MCF 10A (cell line): ENCODE measurements at regions not wholly inside any gene's neighbourhood (a gene's known extent, or its start where the extent isn't known, plus 50 kb on each side); places are given as distances from the start of the nearest gene placed in this dataset.
A peak's percentile ranks its signal among the peaks of the same experiment; 100 is the strongest.
"Not testable (repeated sequence)": the region's sequence is repeated elsewhere in the genome, so short reads cannot be mapped to it uniquely, and the experiment has no call there.

Experiments used
- BruUV-seq: library from RNA; stranded (reverse); fragments of 400-500 nt; replicated peaks from 2 replicates; lab custom pipeline; 2021; lab: Mats Ljungman, UMichigan
- CTCF ChIA-PET: fragments of 300-600 bp; sonication (Branson Sonifier 250); formaldehyde crosslinking; extraction: SDS; loops from one replicate; lab custom pipeline; 2021; ENCODE audit warnings: antibody characterized with exemption, inconsistent platforms; lab: Yijun Ruan, JAX
- POLR2A ChIA-PET: fragments of 300-600, 350-650 bp; sonication (Branson Sonifier 250); formaldehyde crosslinking; extraction: SDS; loops from one replicate; lab custom pipeline; 2020; ENCODE audit warnings: antibody characterized with exemption, inconsistent platforms; lab: Yijun Ruan, JAX
- DNase-seq: peaks from one replicate; pipeline ENCODE4 v3.0.0-alpha.2; 2018; ENCODE audit not compliant: unreplicated experiment
- H3K27ac Mint-ChIP-seq: one replicate; pipeline ENCODE4 v1.8.0; 2022; ENCODE audit warnings: mild to moderate bottlenecking, low read depth, mixed read lengths; ENCODE audit not compliant: unreplicated experiment
- H3K27me3 Mint-ChIP-seq: one replicate; pipeline ENCODE4 v1.8.0; 2022; ENCODE audit warnings: mixed read lengths; ENCODE audit not compliant: insufficient read depth, unreplicated experiment
- H3K36me3 Mint-ChIP-seq: one replicate; pipeline ENCODE4 v1.8.0; 2022; ENCODE audit warnings: mild to moderate bottlenecking, moderate library complexity, mixed read lengths; ENCODE audit not compliant: insufficient read depth, unreplicated experiment
- H3K4me1 Mint-ChIP-seq: one replicate; pipeline ENCODE4 v1.8.0; 2022; ENCODE audit warnings: mixed read lengths; ENCODE audit not compliant: insufficient read depth, unreplicated experiment
- H3K4me3 Mint-ChIP-seq: one replicate; pipeline ENCODE4 v1.8.0; 2022; ENCODE audit warnings: mild to moderate bottlenecking, moderate library complexity, mixed read lengths; ENCODE audit not compliant: unreplicated experiment
- H3K9me3 Mint-ChIP-seq: one replicate; pipeline ENCODE4 v1.8.0; 2022; ENCODE audit warnings: mixed read lengths; ENCODE audit not compliant: unreplicated experiment
- intact Hi-C: fragments of 100-400 bp; cut with micrococcal nuclease; formaldehyde crosslinking; loops from 2 replicates; pipeline ENCODE4 v1.14.1; 2022
- TF ChIP-seq, protein P1 (sequence below): fragments of 200-600 bp; IDR thresholded peaks from one replicate; pipeline ENCODE4 v1.8.0; 2022; ENCODE audit warnings: antibody characterized with exemption, mild to moderate bottlenecking; ENCODE audit not compliant: unreplicated experiment

DNA sequence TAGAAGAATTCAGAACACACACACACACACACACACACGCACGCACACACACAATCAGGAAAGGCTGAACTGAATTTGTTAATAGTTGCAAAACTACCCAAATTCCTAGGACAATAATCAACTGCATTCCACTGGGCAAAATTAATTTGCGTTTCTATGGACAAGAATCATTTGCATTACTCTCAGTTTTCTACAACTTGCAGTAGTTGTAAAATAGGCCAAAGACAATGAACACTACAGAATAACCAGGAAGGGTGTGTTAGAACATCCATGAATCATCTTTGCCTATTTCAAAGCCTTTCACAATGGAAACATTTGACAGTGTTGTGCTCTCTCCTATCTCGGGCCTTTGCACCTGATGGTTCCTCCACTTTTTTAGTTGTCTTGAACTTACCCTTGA, 77.1 kb upstream of the IGFBP7 start:
- CTCF ChIA-PET = interaction anchor here (0.8 kb wide), 1 partner anchor 23 kb away, joined by 3 read pairs; no protein-coding TSS in a partner anchor
- DNase-seq = peak; percentile 59

GRCh38 chr4:57184378-57185029, 74.3 kb upstream of the IGFBP7 start:
- Mint-ChIP-seq H3K27me3 (no peaks in the 10 kb centered on the region), H3K4me3 (no peak overlapping the region), H3K9me3 (no peaks in the 10 kb centered on the region), H3K4me1 (peaks cover 9% of the 10 kb centered on the region), H3K36me3 (no peaks in the 10 kb centered on the region), H3K27ac (no peak overlapping the region)
- intact Hi-C loops = no loop called here
- no TSS peak for BruUV-seq
- POLR2A ChIA-PET = no interaction called here
- no peak for DNase-seq
- TF ChIP-seq, protein P1, sequence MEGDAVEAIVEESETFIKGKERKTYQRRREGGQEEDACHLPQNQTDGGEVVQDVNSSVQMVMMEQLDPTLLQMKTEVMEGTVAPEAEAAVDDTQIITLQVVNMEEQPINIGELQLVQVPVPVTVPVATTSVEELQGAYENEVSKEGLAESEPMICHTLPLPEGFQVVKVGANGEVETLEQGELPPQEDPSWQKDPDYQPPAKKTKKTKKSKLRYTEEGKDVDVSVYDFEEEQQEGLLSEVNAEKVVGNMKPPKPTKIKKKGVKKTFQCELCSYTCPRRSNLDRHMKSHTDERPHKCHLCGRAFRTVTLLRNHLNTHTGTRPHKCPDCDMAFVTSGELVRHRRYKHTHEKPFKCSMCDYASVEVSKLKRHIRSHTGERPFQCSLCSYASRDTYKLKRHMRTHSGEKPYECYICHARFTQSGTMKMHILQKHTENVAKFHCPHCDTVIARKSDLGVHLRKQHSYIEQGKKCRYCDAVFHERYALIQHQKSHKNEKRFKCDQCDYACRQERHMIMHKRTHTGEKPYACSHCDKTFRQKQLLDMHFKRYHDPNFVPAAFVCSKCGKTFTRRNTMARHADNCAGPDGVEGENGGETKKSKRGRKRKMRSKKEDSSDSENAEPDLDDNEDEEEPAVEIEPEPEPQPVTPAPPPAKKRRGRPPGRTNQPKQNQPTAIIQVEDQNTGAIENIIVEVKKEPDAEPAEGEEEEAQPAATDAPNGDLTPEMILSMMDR = no peak
- CTCF ChIA-PET = interaction anchor here (0.9 to 1.5 kb wide), 2 partner anchors 179 to 221 kb away, joined by 3 read pairs; no protein-coding TSS in a partner anchor

More for the DNA sequence above, 77.1 kb upstream of the IGFBP7 start:
- peak overlapping the region; percentile 80 for H3K27ac Mint-ChIP-seq
- no TSS peak for BruUV-seq
- intact Hi-C loops = no loop called here
- no peaks in the 10 kb centered on the region for H3K9me3 Mint-ChIP-seq
- H3K27me3 Mint-ChIP-seq = no peaks in the 10 kb centered on the region
- H3K36me3 Mint-ChIP-seq = no peaks in the 10 kb centered on the region
- TF ChIP-seq, protein P1 = no peak
- no peak overlapping the region for H3K4me3 Mint-ChIP-seq
- peaks cover 9% of the 10 kb centered on the region for H3K4me1 Mint-ChIP-seq
- POLR2A ChIA-PET = interaction anchor here (0.8 kb wide), 1 partner anchor 63 kb away, joined by 6 read pairs; no protein-coding TSS in a partner anchor

- no peak overlapping the region for H3K27ac Mint-ChIP-seq
- H3K27me3 Mint-ChIP-seq = no peaks in the 10 kb centered on the region
- peaks cover 6% of the 10 kb centered on the region for H3K4me1 Mint-ChIP-seq
- no peaks in the 10 kb centered on the region for H3K36me3 Mint-ChIP-seq
- no peak overlapping the region for H3K4me3 Mint-ChIP-seq
- no TSS peak for BruUV-seq
- CTCF ChIA-PET = interaction anchor here (0.6 to 1.0 kb wide), 2 partner anchors 18 to 141 kb away, joined by 3 to 4 read pairs; no protein-coding TSS in a partner anchor
- TF ChIP-seq, protein P1 = no peak
- DNase-seq = no peak
- intact Hi-C loops = no loop called here
- no peaks in the 10 kb centered on the region for H3K9me3 Mint-ChIP-seq
- POLR2A ChIA-PET = no interaction called here
Measured at GRCh38 chr4:57182132-57182874, 72.1 kb upstream of the IGFBP7 start.

DNA sequence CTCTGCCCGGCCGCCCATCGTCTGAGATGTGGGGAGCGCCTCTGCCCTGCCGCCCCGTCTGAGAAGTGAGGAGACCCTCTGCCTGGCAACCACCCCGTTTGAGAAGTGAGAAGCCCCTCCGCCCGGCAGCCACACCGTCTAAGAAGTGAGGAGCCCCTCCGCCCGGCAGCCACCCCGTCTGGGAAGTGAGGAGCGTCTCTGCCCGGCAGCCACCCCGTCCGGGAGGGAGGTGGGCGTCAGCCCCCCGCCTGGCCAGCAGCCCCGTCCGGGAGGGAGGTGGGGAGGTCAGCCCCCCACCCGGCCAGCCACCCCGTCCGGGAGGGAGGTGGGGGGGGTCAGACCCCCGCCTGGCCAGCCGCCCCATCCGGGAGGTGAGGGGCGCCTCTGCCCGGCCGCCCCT, 63.0 kb upstream of the IGFBP7 start:
- H3K4me3 Mint-ChIP-seq, H3K27ac Mint-ChIP-seq, CTCF ChIA-PET, H3K4me1 Mint-ChIP-seq, DNase-seq, intact Hi-C loops, H3K27me3 Mint-ChIP-seq, H3K9me3 Mint-ChIP-seq, BruUV-seq, POLR2A ChIA-PET, H3K36me3 Mint-ChIP-seq: not testable (repeated sequence)
